IPS DF 4.7 (cell line): ENCODE measurements at regions not wholly inside any gene's neighbourhood (a gene's known extent, or its start where the extent isn't known, plus 50 kb on each side); places are given as distances from the start of the nearest gene placed in this dataset.

Experiments used
- DNase-seq: peaks from one replicate; pipeline ENCODE4 v3.0.0-alpha.2; 2013; ENCODE audit warnings: low spot score; ENCODE audit errors: extremely low read depth

GRCh38 chr9:79193001-79193400 lies 378.8 kb upstream of the TLE4 start:
- no peak for DNase-seq

GRCh38 chr9:79193501-79194223 lies 378.1 kb upstream of the TLE4 start:
- no peak for DNase-seq

GRCh38 chr9:79195879-79196278 lies 375.9 kb upstream of the TLE4 start:
- DNase-seq: no peak

GRCh38 chr9:79196606-79197005 lies 375.2 kb upstream of the TLE4 start:
- no peak for DNase-seq

- DNase-seq: no peak
These were observed 371.4 kb upstream of the TLE4 start for GRCh38 chr9:79200336-79200735.

DNA sequence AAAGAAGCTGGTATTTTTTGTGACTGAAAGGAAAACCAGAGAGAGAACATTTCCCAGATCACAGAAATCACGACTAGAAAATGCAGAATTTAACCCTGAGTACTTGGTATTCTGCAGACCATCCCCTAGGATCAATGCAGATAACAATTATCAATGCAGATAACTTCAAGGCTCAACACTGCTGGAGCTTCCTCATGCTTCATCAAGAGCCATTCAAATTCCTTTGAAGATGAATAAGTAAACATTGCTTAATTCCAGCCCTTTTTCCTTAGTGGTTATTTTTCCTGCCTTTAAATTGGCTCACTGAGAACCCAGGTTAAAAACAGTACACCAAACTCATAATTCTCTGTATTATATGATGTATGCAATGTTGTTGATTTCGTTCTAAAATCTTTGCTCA lies 370.1 kb upstream of the TLE4 start:
- DNase-seq: no peak

DNA sequence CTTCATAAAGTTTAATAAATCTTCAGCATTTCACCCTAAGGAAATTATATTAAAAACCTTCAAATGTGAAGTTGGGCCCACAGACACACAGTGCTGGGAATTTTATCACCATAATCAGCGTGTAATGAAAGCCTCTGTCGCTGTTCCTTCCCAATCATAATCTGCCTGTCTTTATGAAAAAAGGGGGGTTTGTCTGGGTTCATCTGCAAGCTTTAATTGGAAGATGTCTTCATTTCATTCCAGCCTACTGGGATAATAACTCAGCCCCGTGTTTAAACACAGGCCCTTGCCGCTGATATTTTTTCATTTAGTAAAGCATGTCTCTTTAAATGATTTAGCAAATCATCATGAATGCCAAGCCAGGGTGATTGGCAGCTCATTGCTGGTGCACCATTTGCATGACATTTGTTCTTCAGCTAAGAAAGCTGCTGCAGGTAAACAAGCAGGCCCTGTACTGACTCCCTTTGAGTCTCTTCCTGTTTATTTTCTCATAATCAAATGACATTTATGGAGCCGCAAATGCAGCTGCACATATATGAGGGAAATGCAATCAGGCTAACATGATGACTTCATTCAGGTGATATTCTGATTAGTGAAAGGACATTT lies 362.9 kb upstream of the TLE4 start:
- DNase-seq: no peak

DNA sequence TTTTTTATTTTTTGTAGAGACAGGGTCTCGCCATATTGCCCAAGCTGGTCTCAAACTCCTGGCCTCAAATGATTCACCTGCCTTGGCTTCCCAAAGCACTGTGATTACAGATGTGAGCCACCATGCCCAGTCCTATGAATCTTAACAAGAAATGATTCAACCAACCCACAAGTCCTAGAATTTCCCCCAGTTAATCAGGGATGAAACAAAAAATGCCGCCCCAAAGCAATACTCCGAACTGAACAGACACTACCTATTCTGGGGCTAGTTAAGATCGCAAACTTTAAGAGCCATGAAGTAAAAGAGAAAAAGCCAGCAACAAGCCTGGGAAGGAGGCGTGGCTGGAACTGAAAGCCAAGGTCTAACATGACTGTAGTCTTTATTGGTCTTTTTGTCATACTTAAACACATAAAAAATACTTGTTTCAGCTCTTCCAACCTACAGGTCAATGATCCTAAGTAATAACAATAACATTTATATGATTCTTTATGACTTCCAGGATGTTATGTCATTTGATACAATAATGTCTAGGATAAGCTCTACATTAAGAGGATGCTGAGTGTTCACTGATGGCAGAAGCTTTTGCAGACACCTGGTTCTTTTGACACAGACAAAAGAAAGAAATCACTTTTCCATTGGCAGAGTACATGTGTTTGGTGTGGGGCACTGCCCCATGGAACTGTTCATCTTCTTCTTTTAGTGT lies 361.1 kb upstream of the TLE4 start:
- no peak for DNase-seq

DNA sequence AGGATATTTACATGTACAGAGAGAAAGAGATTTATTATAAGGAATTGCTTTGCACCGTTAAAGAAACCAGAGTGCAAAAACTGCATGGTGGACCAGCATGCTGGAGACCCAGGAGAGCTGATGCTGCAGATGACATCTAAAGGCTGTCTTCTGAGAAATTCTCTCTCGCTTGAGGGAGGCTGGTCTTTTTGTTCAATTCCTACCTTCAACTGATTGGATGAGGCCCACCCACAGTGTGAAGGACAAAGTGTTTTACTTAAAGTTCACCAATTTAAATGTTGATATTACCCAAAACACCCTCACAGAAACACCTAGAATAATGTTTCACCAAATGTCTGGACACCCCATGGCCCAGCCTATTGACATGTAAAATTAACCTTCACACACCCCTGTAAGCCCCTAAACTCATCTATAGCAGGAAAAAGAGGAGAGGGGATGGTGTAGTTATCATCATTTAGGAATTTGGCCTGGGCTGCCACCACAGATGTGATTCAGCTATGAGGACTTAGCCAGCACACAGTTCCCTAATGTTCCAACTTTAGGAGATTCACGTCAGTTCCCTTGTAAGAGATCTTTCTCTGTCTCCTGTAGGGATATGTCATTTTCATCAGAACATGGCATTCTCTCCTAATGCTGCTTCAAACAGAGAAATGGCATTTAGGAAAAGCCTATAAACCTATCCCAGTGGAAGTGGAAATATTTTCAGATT lies 358.2 kb upstream of the TLE4 start:
- no peak for DNase-seq

DNA sequence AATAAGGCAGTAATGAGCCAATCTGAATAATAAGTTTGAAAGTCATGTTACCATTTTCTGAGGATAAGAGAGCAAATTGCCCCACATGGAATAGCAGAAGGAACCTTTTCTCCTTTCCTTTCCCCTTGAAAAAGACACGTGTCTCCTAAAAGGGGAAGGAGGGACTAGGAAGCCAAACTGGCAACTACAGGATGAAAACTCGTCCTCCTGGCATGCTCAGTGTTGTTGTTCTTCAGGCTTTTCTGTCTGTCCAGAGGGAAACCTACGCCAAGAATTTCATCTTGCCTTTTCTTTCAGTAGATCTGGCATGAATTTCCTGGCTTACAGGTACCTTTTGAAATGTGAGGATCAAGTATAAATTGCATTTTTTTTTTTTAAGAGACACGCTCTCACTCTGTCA lies 355.9 kb upstream of the TLE4 start:
- no peak for DNase-seq

DNA sequence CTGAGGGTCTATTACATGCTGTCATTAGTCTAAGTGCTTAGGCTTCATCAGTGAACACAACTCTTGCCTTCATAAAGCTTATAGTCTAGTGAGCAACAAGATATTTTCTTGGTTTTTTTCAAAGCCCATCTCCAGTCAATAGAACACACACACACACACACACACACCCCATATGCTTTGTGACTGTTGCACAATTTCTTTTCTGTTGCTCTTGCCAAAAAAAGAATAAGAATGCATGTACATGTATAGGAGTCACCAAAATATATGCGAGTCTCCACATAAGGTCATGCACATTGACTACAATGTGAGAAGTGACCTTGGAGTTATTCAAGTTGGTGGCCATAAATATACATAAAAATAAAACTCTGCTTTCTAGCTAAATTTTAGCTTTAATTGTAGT lies 351.5 kb upstream of the TLE4 start:
- DNase-seq: no peak

DNA sequence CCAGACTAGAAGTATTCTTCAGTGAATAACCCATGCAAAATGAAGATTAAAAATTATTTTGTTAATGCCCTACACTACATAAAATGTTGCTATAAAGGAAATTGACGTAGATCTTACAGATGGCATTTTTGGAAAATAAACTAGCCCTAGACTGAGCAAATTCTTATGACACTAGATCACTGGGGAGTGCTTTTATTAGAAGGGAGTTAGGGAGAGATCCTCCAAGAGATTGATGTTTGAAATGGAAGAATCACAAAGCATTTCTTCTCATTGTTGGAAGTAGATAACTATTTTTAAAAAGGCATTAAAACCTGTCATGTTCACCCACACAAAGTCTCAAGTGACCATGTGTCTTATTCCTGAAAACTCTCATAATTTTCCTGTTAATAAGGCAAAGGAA lies 351.1 kb upstream of the TLE4 start:
- no peak for DNase-seq

- DNase-seq: no peak
These were observed 350.7 kb upstream of the TLE4 start for GRCh38 chr9:79221084-79221483.

GRCh38 chr9:79222483-79222882 lies 349.3 kb upstream of the TLE4 start:
- no peak for DNase-seq

GRCh38 chr9:79224672-79225433 lies 346.9 kb upstream of the TLE4 start:
- DNase-seq: no peak

GRCh38 chr9:79233542-79233941 lies 338.2 kb upstream of the TLE4 start:
- no peak for DNase-seq

- no peak for DNase-seq
These were observed 335.3 kb upstream of the TLE4 start for GRCh38 chr9:79236466-79236865.

- DNase-seq: no peak
These were observed 333.9 kb upstream of the TLE4 start for GRCh38 chr9:79237861-79238260.

DNA sequence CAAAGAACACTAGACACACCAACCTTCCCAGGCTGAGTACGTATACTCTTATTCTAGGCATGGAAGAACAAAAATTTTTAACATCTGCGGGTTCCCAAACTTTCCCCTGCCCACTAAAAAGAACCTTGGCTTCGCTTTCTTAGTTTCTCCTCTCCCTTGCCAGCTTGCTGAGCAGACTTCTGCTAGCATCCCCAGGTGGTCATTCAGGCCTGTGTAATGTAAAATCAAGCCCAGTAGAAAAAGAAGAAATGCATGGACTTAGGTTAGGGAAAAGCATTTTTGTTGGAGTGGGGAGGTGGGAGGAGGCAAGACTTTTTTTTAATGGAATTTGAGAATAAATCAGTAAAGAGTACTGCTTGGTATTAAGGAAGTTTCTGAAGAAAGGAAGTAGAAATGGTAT lies 331.0 kb upstream of the TLE4 start:
- no peak for DNase-seq

DNA sequence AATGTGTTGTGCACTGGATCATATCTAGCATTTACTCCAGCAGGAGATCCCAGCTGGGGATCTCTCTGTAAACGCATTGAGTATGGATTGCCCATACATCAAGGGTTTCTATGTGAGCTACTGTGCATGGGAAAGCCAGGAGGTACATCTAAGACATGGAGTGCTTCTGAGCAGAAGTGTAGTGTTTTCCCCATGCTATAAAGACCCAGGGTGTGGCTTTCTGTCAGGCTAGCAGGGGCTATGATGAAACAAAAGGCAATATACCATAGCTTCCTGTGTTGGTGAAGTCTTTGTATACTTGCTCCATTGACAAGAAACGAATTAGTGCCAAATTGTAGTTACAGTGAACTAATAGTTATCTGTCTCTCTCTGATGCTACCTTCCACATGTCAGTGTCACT lies 329.3 kb upstream of the TLE4 start:
- DNase-seq: no peak

- DNase-seq: no peak
These were observed 325.6 kb upstream of the TLE4 start for GRCh38 chr9:79246170-79246569.
